Erythroblast (primary cell): ENCODE measurements at regions not wholly inside any gene's neighbourhood (a gene's known extent, or its start where the extent isn't known, plus 50 kb on each side); places are given as distances from the start of the nearest gene placed in this dataset.

Experiments
- GATA1 ChIP-seq: IDR thresholded peaks from 2 replicates; pipeline ENCODE4 v1.6.1; 2011; ENCODE audit warnings: low read depth, mild to moderate bottlenecking, control low read depth, low read length, moderate library complexity
- POLR2A ChIP-seq: IDR thresholded peaks from 2 replicates; pipeline ENCODE4 v1.6.1; 2011; ENCODE audit warnings: mild to moderate bottlenecking, low read length

DNA sequence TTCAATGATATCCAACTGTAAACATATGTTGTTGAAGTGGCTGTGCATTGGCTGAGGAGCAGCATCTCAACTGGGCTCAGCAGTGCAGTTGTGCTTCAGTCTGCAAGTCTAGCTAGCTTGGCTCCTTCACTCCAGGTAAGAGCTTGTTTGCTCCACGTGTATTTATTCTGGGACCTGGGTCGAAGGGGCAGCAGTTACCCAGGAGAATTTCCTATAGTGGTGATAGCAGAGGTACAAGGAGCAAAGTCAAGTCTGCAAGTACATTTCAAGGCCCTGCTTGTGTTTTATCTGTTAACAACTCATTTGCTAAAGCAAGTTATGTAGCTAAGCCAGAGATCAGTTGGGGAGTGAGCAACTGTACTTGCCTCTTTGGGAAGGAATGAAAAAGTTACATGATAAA, 286.2 kb upstream of the UMPS start:
- TF ChIP-seq POLR2A (no peak), GATA1 (no peak)
